ENCODE measurements at regions not wholly inside any gene's neighbourhood (a gene's known extent, or its start where the extent isn't known, plus 50 kb on each side); places are given as distances from the start of the nearest gene placed in this dataset.

DNA sequence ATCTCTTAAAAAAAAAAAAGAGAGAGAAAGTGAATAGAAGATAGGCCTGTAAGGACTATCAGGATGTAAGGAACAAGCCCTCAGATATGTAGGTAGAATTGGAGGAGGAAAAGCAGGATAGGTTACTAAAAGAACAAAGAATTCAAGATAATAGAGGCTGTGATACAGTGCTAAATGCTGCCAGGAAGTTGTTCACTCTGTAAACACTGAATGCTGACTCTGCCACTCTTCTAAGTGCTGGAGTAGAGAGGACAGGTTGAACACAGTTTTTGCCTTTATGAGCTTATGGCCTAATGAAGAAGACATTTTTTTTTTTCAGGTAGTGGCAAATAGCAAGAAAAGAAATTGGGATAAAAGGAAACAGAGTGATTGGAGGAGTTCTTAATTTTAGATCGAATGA lies 90.6 kb upstream of the ZNF678 start:
- Histone ChIP-seq H3K9ac (ENCODE audit: low read depth, low read length) (no peak overlapping the region), H3K4me3 (ENCODE audit: low read depth, low read length) (no peak overlapping the region), H3K9me3 (ENCODE audit: control insufficient read depth, insufficient read depth, low read length) (peaks cover 10% of the 10 kb centered on the region; the same call in 1 of the 2 replicates), H3K27ac (ENCODE audit: low read depth, low read length) (no peak overlapping the region), H3K27me3 (ENCODE audit: control insufficient read depth, insufficient read depth, low read length) (no peaks in the 10 kb centered on the region), H3K4me1 (ENCODE audit: control insufficient read depth, insufficient read depth, low read length) (0 out of 2 replicates have a peak, but pooled peaks cover 3% of the 10 kb centered on the region), H3K36me3 (ENCODE audit: control insufficient read depth, insufficient read depth, low read length) (no peaks in the 10 kb centered on the region)

DNA sequence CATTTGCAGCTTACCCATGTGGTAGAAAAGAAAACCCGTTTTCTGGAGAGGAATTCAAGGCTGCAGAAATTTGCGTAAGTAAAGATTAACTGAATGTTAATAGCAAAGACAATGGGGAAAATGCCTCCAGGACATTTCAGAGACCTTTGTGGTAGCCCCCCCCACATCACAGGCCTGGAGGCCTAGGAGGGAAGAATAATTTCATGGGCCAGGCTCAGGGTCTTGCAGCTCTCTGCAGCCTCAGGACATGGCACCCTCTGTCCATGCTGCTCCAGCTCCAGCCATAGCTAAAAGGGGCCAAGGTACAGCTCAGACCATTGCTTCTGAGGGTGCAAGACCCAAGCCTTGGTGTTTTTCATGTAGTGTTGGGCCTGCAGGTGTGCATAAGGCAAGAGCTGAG lies 92.7 kb upstream of the ZNF678 start:
- Histone ChIP-seq H3K36me3 (ENCODE audit: control insufficient read depth, insufficient read depth, low read length) (no peaks in the 10 kb centered on the region), H3K9ac (ENCODE audit: low read depth, low read length) (no peak overlapping the region), H3K27ac (ENCODE audit: low read depth, low read length) (no peak overlapping the region), H3K4me3 (ENCODE audit: low read depth, low read length) (no peak overlapping the region), H3K9me3 (ENCODE audit: control insufficient read depth, insufficient read depth, low read length) (peaks cover 10% of the 10 kb centered on the region; the same call in 1 of the 2 replicates), H3K27me3 (ENCODE audit: control insufficient read depth, insufficient read depth, low read length) (no peaks in the 10 kb centered on the region), H3K4me1 (ENCODE audit: control insufficient read depth, insufficient read depth, low read length) (0 out of 2 replicates have a peak, but pooled peaks cover 3% of the 10 kb centered on the region)

DNA sequence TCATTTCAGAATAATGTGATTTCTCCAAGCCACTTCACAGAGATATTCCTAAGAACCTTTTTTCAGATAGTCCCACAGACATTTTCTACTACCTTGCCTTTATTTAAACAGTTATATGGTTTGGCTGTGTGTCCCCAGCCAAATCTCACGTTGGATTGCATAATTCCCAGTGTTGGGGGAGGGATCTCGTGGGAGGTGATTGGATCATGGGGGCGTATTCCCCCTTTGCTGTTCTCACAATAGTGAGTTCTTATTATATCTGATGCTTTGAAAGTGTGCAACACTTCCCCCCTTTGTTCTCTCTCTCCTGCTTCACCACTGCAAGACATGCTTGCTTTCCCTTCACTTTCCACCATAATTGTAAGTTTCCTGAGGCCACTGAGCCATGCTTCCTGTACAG lies 93.6 kb upstream of the ZNF678 start:
- no peak overlapping the region for H3K4me3 ChIP-seq (ENCODE audit: low read depth, low read length)
- H3K36me3 ChIP-seq (ENCODE audit: control insufficient read depth, insufficient read depth, low read length) = no peaks in the 10 kb centered on the region
- no peak overlapping the region for H3K27ac ChIP-seq (ENCODE audit: low read depth, low read length)
- no peak overlapping the region for H3K9ac ChIP-seq (ENCODE audit: low read depth, low read length)
- 0 out of 2 replicates have a peak, but pooled peaks cover 3% of the 10 kb centered on the region for H3K4me1 ChIP-seq (ENCODE audit: control insufficient read depth, insufficient read depth, low read length)
- H3K27me3 ChIP-seq (ENCODE audit: control insufficient read depth, insufficient read depth, low read length) = no peaks in the 10 kb centered on the region
- H3K9me3 ChIP-seq (ENCODE audit: control insufficient read depth, insufficient read depth, low read length) = peaks cover 10% of the 10 kb centered on the region; the same call in 1 of the 2 replicates

DNA sequence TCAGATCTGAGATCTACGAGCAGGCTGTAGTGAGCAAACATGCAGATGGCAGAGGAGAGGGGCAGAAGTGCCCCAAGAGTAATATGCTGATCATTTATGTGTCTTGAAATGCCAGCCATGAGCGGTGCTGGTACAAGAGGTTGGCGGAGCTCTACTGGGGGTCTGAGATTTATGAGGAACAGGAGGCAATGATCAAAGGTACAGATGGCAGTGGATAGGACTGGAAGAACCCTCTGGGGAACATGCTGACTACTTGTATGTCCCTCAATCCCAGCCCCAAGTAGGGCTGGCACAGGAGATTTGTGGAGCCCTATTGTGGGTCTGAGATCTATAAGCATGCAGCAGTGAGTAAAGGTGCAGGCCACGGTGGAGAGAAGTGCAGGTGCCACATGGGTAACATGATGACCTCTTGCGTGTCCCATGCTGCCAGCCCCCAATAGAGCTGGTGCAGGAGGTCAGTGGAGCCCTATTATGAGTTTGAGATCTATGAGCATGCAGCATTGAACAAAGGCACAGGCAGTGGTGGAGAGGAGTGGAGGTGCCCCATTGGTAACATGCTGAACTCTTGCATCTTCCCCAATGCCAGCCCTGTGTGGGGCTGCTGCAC lies 97.2 kb upstream of the ZNF678 start:
- H3K9ac ChIP-seq (ENCODE audit: low read depth, low read length) = no peak overlapping the region
- H3K4me3 ChIP-seq (ENCODE audit: low read depth, low read length) = no peak overlapping the region
- no peaks in the 10 kb centered on the region for H3K27me3 ChIP-seq (ENCODE audit: control insufficient read depth, insufficient read depth, low read length)
- H3K4me1 ChIP-seq (ENCODE audit: control insufficient read depth, insufficient read depth, low read length) = no peaks in the 10 kb centered on the region
- H3K36me3 ChIP-seq (ENCODE audit: control insufficient read depth, insufficient read depth, low read length) = no peaks in the 10 kb centered on the region
- H3K27ac ChIP-seq (ENCODE audit: low read depth, low read length) = no peak overlapping the region
- H3K9me3 ChIP-seq (ENCODE audit: control insufficient read depth, insufficient read depth, low read length) = peaks cover 4% of the 10 kb centered on the region; the same call in 1 of the 2 replicates

DNA sequence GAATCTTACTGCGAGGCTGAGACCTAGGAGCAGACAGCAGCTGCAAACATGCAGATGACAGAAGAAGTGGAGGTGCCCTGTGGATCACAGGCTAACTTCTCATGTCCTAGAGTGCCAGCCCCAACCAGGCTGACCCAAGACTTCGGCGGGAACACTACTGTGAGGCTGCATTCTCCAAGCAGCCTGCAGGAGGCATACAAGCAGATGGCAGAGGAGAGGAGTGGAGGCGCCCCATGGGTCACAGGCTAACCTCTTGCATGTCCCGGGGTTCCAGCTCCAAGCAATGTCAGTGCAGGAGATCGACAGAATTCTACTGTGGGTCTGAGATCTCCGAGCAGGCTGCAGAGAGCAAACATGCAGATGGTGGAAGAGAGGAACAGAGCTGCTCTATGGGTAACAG lies 98.1 kb upstream of the ZNF678 start:
- Histone ChIP-seq H3K9me3 (ENCODE audit: control insufficient read depth, insufficient read depth, low read length) (no peaks in the 10 kb centered on the region), H3K4me3 (ENCODE audit: low read depth, low read length) (no peak overlapping the region), H3K36me3 (ENCODE audit: control insufficient read depth, insufficient read depth, low read length) (no peaks in the 10 kb centered on the region), H3K27me3 (ENCODE audit: control insufficient read depth, insufficient read depth, low read length) (no peaks in the 10 kb centered on the region), H3K4me1 (ENCODE audit: control insufficient read depth, insufficient read depth, low read length) (no peaks in the 10 kb centered on the region), H3K27ac (ENCODE audit: low read depth, low read length) (no peak overlapping the region), H3K9ac (ENCODE audit: low read depth, low read length) (no peak overlapping the region)

DNA sequence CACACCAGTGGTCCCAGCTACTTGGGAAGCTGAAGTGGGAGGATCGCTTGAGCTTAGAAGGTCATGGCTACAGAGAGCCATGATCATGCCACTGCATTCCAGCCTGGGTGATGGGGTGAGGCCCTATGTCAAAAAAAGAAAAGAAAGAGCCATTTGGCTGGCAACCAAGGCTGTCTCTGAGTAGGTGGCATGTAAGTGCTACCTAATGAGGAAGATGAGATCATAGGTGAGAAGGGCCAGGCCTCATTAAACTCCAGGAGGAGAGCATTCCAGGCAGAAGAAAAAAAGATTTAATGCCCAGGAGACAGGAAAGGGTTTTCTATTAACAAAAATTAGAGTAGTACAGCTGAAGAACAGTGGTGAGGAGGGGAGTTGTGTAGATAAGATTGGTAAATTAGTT lies 103.4 kb upstream of the ZNF678 start:
- Histone ChIP-seq H3K4me1 (ENCODE audit: control insufficient read depth, insufficient read depth, low read length) (no peaks in the 10 kb centered on the region), H3K9me3 (ENCODE audit: control insufficient read depth, insufficient read depth, low read length) (no peaks in the 10 kb centered on the region), H3K27ac (ENCODE audit: low read depth, low read length) (no peak overlapping the region), H3K4me3 (ENCODE audit: low read depth, low read length) (no peak overlapping the region), H3K36me3 (ENCODE audit: control insufficient read depth, insufficient read depth, low read length) (no peaks in the 10 kb centered on the region), H3K9ac (ENCODE audit: low read depth, low read length) (no peak overlapping the region), H3K27me3 (ENCODE audit: control insufficient read depth, insufficient read depth, low read length) (no peaks in the 10 kb centered on the region)

DNA sequence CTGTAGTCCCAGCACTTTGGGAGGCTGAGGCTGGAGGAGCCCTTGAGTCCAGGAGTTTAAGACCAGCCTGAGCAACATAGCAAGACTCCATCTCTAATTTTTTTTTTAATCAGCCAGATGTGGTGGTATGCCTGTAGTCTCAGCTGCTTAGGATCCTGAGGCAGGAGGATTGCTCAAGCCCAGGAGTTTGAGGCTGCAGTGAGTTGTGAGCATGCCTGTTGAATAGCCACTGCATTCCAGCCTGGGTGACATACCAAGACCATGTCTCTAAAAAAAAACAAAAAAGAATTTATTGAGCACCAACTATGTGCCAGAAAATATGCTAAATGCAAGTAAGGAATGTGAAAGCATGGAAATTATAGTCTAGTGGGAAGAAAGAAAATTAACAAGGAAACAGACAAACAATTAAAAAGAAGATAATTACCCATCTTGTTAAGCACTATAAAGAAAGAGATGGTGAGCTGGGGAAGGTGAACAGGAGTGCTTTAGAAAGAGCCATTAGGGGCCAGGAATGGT lies 104.0 kb upstream of the ZNF678 start:
- no peaks in the 10 kb centered on the region for H3K36me3 ChIP-seq (ENCODE audit: control insufficient read depth, insufficient read depth, low read length)
- no peaks in the 10 kb centered on the region for H3K4me1 ChIP-seq (ENCODE audit: control insufficient read depth, insufficient read depth, low read length)
- H3K9me3 ChIP-seq (ENCODE audit: control insufficient read depth, insufficient read depth, low read length) = no peaks in the 10 kb centered on the region
- H3K4me3 ChIP-seq (ENCODE audit: low read depth, low read length) = no peak overlapping the region
- no peaks in the 10 kb centered on the region for H3K27me3 ChIP-seq (ENCODE audit: control insufficient read depth, insufficient read depth, low read length)
- no peak overlapping the region for H3K27ac ChIP-seq (ENCODE audit: low read depth, low read length)
- no peak overlapping the region for H3K9ac ChIP-seq (ENCODE audit: low read depth, low read length)

DNA sequence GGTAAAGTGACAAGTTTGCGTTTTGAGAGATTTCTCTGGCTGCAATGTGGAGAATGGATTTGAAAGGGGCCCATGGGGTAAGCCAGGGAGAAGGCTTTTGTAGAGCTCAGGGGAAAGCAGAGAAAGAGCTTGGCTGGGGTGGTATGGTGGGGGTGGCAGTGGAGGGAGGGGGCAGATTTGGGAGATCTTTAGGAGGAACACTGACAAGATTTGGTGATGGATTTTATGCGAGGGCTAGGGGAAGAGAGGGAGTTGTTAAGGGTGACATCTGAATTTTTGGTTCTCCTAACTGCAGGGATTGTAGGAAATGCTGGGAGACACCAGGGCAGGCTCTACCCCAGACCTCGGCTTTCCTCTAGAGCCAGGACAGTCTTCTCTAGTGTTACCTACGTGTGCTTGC lies 108.7 kb upstream of the ZNF678 start:
- Histone ChIP-seq H3K9me3 (ENCODE audit: control insufficient read depth, insufficient read depth, low read length) (no peaks in the 10 kb centered on the region), H3K27me3 (ENCODE audit: control insufficient read depth, insufficient read depth, low read length) (no peaks in the 10 kb centered on the region), H3K27ac (ENCODE audit: low read depth, low read length) (no peak overlapping the region), H3K4me3 (ENCODE audit: low read depth, low read length) (no peak overlapping the region), H3K9ac (ENCODE audit: low read depth, low read length) (no peak overlapping the region), H3K4me1 (ENCODE audit: control insufficient read depth, insufficient read depth, low read length) (no peaks in the 10 kb centered on the region), H3K36me3 (ENCODE audit: control insufficient read depth, insufficient read depth, low read length) (no peaks in the 10 kb centered on the region)

DNA sequence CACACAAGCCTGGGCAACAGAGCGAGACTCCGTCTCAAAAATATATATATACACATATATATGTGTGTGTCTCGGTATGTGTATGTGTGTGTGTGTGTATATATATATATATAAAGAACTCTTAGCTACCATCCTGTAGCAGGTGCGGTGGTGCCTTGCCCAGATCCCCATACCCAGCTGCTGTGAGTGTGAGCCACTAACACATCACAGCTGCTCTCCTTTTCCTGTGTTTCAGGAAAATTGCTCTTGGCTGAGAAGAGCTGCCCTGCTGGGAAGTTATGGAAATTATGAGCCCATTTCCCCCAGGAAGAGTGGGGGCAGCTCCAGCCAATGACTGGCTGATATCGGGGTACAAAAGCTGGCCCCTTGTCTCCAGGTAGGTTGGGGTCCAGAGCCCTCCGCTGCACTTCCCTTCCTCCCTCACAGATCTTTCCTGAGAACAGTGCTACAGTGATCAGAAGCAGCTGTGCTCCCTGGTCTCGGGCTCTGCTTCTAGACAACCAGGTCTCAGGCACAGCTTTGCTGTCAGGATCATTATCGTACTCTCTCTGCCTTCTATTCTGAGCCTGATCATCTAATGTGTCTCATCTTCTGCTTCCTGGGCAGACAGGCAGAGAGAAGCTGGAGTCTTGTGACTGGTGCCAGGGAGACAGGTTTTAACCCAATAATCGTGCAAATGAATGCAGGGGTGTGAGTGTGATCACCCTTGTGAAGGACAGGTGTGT lies 109.6 kb upstream of the ZNF678 start:
- no peaks in the 10 kb centered on the region for H3K36me3 ChIP-seq (ENCODE audit: control insufficient read depth, insufficient read depth, low read length)
- H3K4me3 ChIP-seq (ENCODE audit: low read depth, low read length) = no peak overlapping the region
- no peak overlapping the region for H3K9ac ChIP-seq (ENCODE audit: low read depth, low read length)
- no peak overlapping the region for H3K27ac ChIP-seq (ENCODE audit: low read depth, low read length)
- H3K27me3 ChIP-seq (ENCODE audit: control insufficient read depth, insufficient read depth, low read length) = no peaks in the 10 kb centered on the region
- no peaks in the 10 kb centered on the region for H3K9me3 ChIP-seq (ENCODE audit: control insufficient read depth, insufficient read depth, low read length)
- no peaks in the 10 kb centered on the region for H3K4me1 ChIP-seq (ENCODE audit: control insufficient read depth, insufficient read depth, low read length)

DNA sequence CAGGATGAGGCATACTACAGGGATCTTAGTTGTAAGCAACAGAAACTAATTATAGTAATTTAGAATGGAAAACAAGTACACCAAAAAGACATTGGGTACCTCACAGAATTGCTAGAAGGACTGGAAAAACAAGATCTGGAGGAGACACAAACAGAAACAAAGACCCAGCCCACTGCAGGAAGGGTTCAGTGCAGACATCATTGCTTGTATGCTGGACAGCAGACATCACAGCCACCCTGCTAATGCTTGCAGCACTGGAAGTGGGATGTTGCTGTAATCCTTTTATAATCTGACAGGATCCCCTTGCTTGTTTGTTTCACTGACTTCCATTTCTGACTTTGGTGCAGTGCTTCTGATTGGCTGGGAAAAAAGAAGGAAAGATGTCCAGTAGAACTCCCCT lies 111.4 kb upstream of the ZNF678 start:
- no peak overlapping the region for H3K4me3 ChIP-seq (ENCODE audit: low read depth, low read length)
- no peaks in the 10 kb centered on the region for H3K4me1 ChIP-seq (ENCODE audit: control insufficient read depth, insufficient read depth, low read length)
- H3K36me3 ChIP-seq (ENCODE audit: control insufficient read depth, insufficient read depth, low read length) = no peaks in the 10 kb centered on the region
- no peak overlapping the region for H3K27ac ChIP-seq (ENCODE audit: low read depth, low read length)
- no peak overlapping the region for H3K9ac ChIP-seq (ENCODE audit: low read depth, low read length)
- no peaks in the 10 kb centered on the region for H3K27me3 ChIP-seq (ENCODE audit: control insufficient read depth, insufficient read depth, low read length)
- no peaks in the 10 kb centered on the region for H3K9me3 ChIP-seq (ENCODE audit: control insufficient read depth, insufficient read depth, low read length)

DNA sequence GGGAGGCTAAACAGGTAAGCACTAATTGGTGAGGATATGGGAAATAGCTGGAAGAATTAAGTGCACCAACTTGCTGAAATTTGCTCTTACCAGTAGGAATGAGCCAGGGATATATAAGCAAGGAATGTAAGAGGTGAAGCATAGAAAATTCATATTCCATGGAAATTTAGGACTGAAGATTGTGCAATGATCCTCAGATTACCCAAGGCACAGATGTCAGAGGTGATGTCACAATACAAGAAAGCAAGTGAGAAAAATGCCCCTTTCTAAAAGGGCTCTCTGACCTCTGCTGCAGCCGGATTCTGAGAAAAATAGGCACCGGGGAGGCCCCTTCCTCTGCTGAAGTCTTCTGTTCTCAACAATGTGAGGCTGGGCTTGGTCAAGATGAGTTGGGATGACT lies 112.3 kb upstream of the ZNF678 start:
- Histone ChIP-seq H3K27me3 (ENCODE audit: control insufficient read depth, insufficient read depth, low read length) (no peaks in the 10 kb centered on the region), H3K27ac (ENCODE audit: low read depth, low read length) (no peak overlapping the region), H3K9ac (ENCODE audit: low read depth, low read length) (no peak overlapping the region), H3K4me3 (ENCODE audit: low read depth, low read length) (no peak overlapping the region), H3K9me3 (ENCODE audit: control insufficient read depth, insufficient read depth, low read length) (no peaks in the 10 kb centered on the region), H3K4me1 (ENCODE audit: control insufficient read depth, insufficient read depth, low read length) (no peaks in the 10 kb centered on the region), H3K36me3 (ENCODE audit: control insufficient read depth, insufficient read depth, low read length) (no peaks in the 10 kb centered on the region)
